Upper lobe of right lung (tissue), 1 donor: ENCODE measurements at regions not wholly inside any gene's neighbourhood (a gene's known extent, or its start where the extent isn't known, plus 50 kb on each side); places are given as distances from the start of the nearest gene placed in this dataset.

Experiments used
- ATAC-seq: fragments of 200-7000 bp; cut with Tn5 transposase; one replicate; pipeline ENCODE4 v1.9.1; 2020; ENCODE audit warnings: mild to moderate bottlenecking, moderate library complexity
- DNase-seq: peaks from one replicate; pipeline ENCODE4 v3.0.0-alpha.2; 2020
- H3K27ac ChIP-seq: fragments of 200-600 bp; one replicate; pipeline ENCODE4 v1.8.0; 2022
- H3K27me3 ChIP-seq: fragments of 200-600 bp; one replicate; pipeline ENCODE4 v1.8.0; 2022; ENCODE audit warnings: mild to moderate bottlenecking
- H3K36me3 ChIP-seq: fragments of 200-600 bp; one replicate; pipeline ENCODE4 v1.8.0; 2022
- H3K4me1 ChIP-seq: fragments of 200-600 bp; one replicate; pipeline ENCODE4 v1.8.0; 2022
- H3K4me3 ChIP-seq: fragments of 200-600 bp; one replicate; pipeline ENCODE4 v1.8.0; 2022; ENCODE audit warnings: mild to moderate bottlenecking
- H3K9me3 ChIP-seq: fragments of 200-600 bp; one replicate; pipeline ENCODE4 v1.8.0; 2022
- intact Hi-C: fragments of 100-400 bp; cut with DNase I; formaldehyde crosslinking; loops from one replicate; pipeline ENCODE4 v1.11.0; 2022
- TF ChIP-seq, protein P1 (sequence below): fragments of 200-600 bp; IDR thresholded peaks from one replicate; pipeline ENCODE4 v1.8.0; 2022; ENCODE audit warnings: antibody characterized with exemption
- donor health status: DM: no; HTN: yes; CAD: no; lungs with severe emphysema.

GRCh38 chr18:21997207-21998143, 171.9 kb upstream of the GATA6 start:
- H3K9me3 ChIP-seq = no peaks in the 10 kb centered on the region
- H3K4me1 ChIP-seq = no peaks in the 10 kb centered on the region
- DNase-seq (no peak), ATAC-seq (peak; percentile 92)
- TF ChIP-seq, protein P1, sequence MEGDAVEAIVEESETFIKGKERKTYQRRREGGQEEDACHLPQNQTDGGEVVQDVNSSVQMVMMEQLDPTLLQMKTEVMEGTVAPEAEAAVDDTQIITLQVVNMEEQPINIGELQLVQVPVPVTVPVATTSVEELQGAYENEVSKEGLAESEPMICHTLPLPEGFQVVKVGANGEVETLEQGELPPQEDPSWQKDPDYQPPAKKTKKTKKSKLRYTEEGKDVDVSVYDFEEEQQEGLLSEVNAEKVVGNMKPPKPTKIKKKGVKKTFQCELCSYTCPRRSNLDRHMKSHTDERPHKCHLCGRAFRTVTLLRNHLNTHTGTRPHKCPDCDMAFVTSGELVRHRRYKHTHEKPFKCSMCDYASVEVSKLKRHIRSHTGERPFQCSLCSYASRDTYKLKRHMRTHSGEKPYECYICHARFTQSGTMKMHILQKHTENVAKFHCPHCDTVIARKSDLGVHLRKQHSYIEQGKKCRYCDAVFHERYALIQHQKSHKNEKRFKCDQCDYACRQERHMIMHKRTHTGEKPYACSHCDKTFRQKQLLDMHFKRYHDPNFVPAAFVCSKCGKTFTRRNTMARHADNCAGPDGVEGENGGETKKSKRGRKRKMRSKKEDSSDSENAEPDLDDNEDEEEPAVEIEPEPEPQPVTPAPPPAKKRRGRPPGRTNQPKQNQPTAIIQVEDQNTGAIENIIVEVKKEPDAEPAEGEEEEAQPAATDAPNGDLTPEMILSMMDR = peak; percentile 80
- no peak overlapping the region for H3K4me3 ChIP-seq
- peak overlapping the region; percentile 44 for H3K27ac ChIP-seq
- no peaks in the 10 kb centered on the region for H3K36me3 ChIP-seq
- intact Hi-C loops = no loop called here
- no peaks in the 10 kb centered on the region for H3K27me3 ChIP-seq

- DNase-seq = no peak
- no peak overlapping the region for H3K27ac ChIP-seq
- H3K36me3 ChIP-seq = no peaks in the 10 kb centered on the region
- no peaks in the 10 kb centered on the region for H3K27me3 ChIP-seq
- intact Hi-C loops = no loop called here
- peak; percentile 22 for ATAC-seq
- H3K4me1 ChIP-seq = no peaks in the 10 kb centered on the region
- no peaks in the 10 kb centered on the region for H3K9me3 ChIP-seq
- TF ChIP-seq, protein P1 = no peak
- H3K4me3 ChIP-seq = no peak overlapping the region
Measured at GRCh38 chr18:21998486-21998885, 170.9 kb upstream of the GATA6 start.

GRCh38 chr18:22001912-22002487, 167.4 kb upstream of the GATA6 start:
- no peaks in the 10 kb centered on the region for H3K36me3 ChIP-seq

GRCh38 chr18:22005191-22005841, 164.1 kb upstream of the GATA6 start:
- Histone ChIP-seq H3K36me3 (no peaks in the 10 kb centered on the region), H3K4me3 (no peak overlapping the region), H3K27ac (no peak overlapping the region), H3K9me3 (no peaks in the 10 kb centered on the region), H3K4me1 (no peaks in the 10 kb centered on the region), H3K27me3 (no peaks in the 10 kb centered on the region)
- intact Hi-C loops = no loop called here
- ATAC-seq = no peak
- TF ChIP-seq, protein P1 = no peak
- DNase-seq = no peak

More at GRCh38 chr18:22001912-22002487, 167.4 kb upstream of the GATA6 start:
- H3K9me3 ChIP-seq = no peaks in the 10 kb centered on the region
- intact Hi-C loops = no loop called here
- DNase-seq (no peak), ATAC-seq (no peak)
- TF ChIP-seq, protein P1 = no peak
- no peak overlapping the region for H3K4me3 ChIP-seq
- H3K27me3 ChIP-seq = no peaks in the 10 kb centered on the region
- no peaks in the 10 kb centered on the region for H3K4me1 ChIP-seq
- H3K27ac ChIP-seq = no peak overlapping the region

DNA sequence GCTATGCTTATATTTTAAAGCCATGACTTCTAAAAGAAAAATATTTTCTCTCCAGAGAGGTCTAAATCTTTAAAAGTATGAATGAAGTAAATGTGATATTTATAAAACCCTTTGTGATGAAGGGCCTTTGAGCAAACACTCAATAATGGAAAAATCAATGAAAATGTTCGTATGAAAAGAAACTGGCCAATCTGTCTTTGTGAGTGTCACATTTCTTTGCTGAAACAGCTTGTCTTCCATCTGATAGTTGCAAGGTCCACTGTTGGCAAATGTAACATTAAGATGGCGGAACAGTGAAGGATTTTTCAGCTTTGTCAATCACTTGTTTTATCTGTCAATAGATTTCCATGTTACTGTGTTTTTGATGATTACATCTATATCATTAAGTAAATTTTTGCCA, 162.9 kb upstream of the GATA6 start:
- Histone ChIP-seq H3K27ac (no peak overlapping the region), H3K4me1 (no peaks in the 10 kb centered on the region), H3K4me3 (no peak overlapping the region), H3K36me3 (no peaks in the 10 kb centered on the region), H3K27me3 (no peaks in the 10 kb centered on the region), H3K9me3 (no peaks in the 10 kb centered on the region)
- intact Hi-C loops = no loop called here
- TF ChIP-seq, protein P1 = no peak
- DNase-seq (no peak), ATAC-seq (no peak)
